ENCODE measurements at regions not wholly inside any gene's neighbourhood (a gene's known extent, or its start where the extent isn't known, plus 50 kb on each side); places are given as distances from the start of the nearest gene placed in this dataset.

- H3K27ac ChIP-seq (ENCODE audit: extremely low read depth, low read depth, low read length): no peak overlapping the region
- no peak overlapping the region for H3K9ac ChIP-seq (ENCODE audit: insufficient read depth in 1 of 2, low read depth in 2 of 2, low read length in 2 of 2)
- H2AFZ ChIP-seq (ENCODE audit: low read depth, low read length): no peak overlapping the region
- no peak for FAIRE-seq
- no peaks in the 10 kb centered on the region for H3K4me1 ChIP-seq (replicated peaks in 1 of 2; ENCODE audit: control insufficient read depth in 2 of 2, insufficient read depth in 2 of 2, low read length in 2 of 2)
- POLR2A ChIA-PET: no interaction called here
- H3K4me3 ChIP-seq: no peak overlapping the region
- in situ Hi-C loops (cut with MboI): no loop called here
- H4K20me1 ChIP-seq (replicated peaks; ENCODE audit: control insufficient read depth, insufficient read depth, low read length): no peaks in the 10 kb centered on the region
- 0% methylated on average over 3 of the region's 3 CpGs for WGBS (ENCODE audit: insufficient coverage, low coverage, missing lambda C conversion rate)
- H3K4me2 ChIP-seq (ENCODE audit: insufficient read depth, low read length): no peak overlapping the region
- no peaks in the 10 kb centered on the region for H3K27me3 ChIP-seq (ENCODE audit: control insufficient read depth in 2 of 2, insufficient read depth in 2 of 2, low read length in 2 of 2)
- CTCF ChIA-PET (ENCODE audit: low intra/inter-chr PET ratio): no interaction called here
- BruUV-seq (replicated peaks): no TSS peak
- DNase-seq (ENCODE audit: extremely low read depth in 1 of 4, low spot score in 3 of 4): no peak
- no peak for TF ChIP-seq PHF20 (IDR thresholded peaks at IDR 0.05; ENCODE audit: partially characterized antibody)
- ATAC-seq: no peak
- intact Hi-C loops (cut with micrococcal nuclease): no loop called here
- H3K79me2 ChIP-seq (ENCODE audit: control insufficient read depth, insufficient read depth, low read length): no peaks in the 10 kb centered on the region
- no peaks in the 10 kb centered on the region for H3K9me1 ChIP-seq (ENCODE audit: control insufficient read depth, insufficient read depth, low read length)
- no peaks in the 10 kb centered on the region for H3K9me3 ChIP-seq (replicated peaks; ENCODE audit: control insufficient read depth, insufficient read depth, low read depth, low read length)
- H3K36me3 ChIP-seq (ENCODE audit: control insufficient read depth, insufficient read depth, low read length): no peaks in the 10 kb centered on the region
Measured at GRCh38 chr18:60895181-60895580, 438.0 kb upstream of the CDH20 start.

GRCh38 chr18:60898111-60898510, 435.1 kb upstream of the CDH20 start:
- Histone ChIP-seq H3K4me1 (replicated peaks in 1 of 2; ENCODE audit: control insufficient read depth in 2 of 2, insufficient read depth in 2 of 2, low read length in 2 of 2) (no peaks in the 10 kb centered on the region), H3K36me3 (ENCODE audit: control insufficient read depth, insufficient read depth, low read length) (no peaks in the 10 kb centered on the region), H3K4me2 (ENCODE audit: insufficient read depth, low read length) (no peak overlapping the region), H3K9ac (ENCODE audit: insufficient read depth in 1 of 2, low read depth in 2 of 2, low read length in 2 of 2) (no peak overlapping the region), H3K27me3 (ENCODE audit: control insufficient read depth in 2 of 2, insufficient read depth in 2 of 2, low read length in 2 of 2) (no peaks in the 10 kb centered on the region), H2AFZ (ENCODE audit: low read depth, low read length) (no peak overlapping the region), H3K27ac (ENCODE audit: extremely low read depth, low read depth, low read length) (no peak overlapping the region), H3K4me3 (no peak overlapping the region), H3K79me2 (ENCODE audit: control insufficient read depth, insufficient read depth, low read length) (no peaks in the 10 kb centered on the region), H3K9me3 (replicated peaks; ENCODE audit: control insufficient read depth, insufficient read depth, low read depth, low read length) (no peaks in the 10 kb centered on the region), H3K9me1 (ENCODE audit: control insufficient read depth, insufficient read depth, low read length) (no peaks in the 10 kb centered on the region), H4K20me1 (replicated peaks; ENCODE audit: control insufficient read depth, insufficient read depth, low read length) (no peaks in the 10 kb centered on the region)
- TF ChIP-seq ZNF274 (IDR thresholded peaks at IDR 0.05; ENCODE audit: borderline replicate concordance, low read depth, low read length) (no peak), HOXB6 (CRISPR knock-in tag; IDR thresholded peaks at IDR 0.05; ENCODE audit: borderline replicate concordance) (no peak), SREBF1 (IDR thresholded peaks at IDR 0.05; ENCODE audit: borderline replicate concordance, low read depth, low read length) (no peak), ZNF133 (CRISPR knock-in tag; IDR thresholded peaks at IDR 0.05) (no peak), HDGF (IDR thresholded peaks at IDR 0.05) (no peak), ZEB2 (IDR thresholded peaks at IDR 0.05) (no peak), SAP30 (IDR thresholded peaks at IDR 0.05; ENCODE audit: borderline replicate concordance, insufficient read depth, low read depth, low read length, poor library complexity, severe bottlenecking) (no peak), CREM (IDR thresholded peaks at IDR 0.05; ENCODE audit: low read depth) (no peak), ZFP1 (CRISPR knock-in tag; IDR thresholded peaks at IDR 0.05) (no peak), ZNF384 (IDR thresholded peaks at IDR 0.05; ENCODE audit: low read depth, low read length) (no peak)
- WGBS (ENCODE audit: insufficient coverage, low coverage, missing lambda C conversion rate): 7% methylated on average over 4 of the region's 4 CpGs
- no peak for ATAC-seq
- in situ Hi-C loops (cut with MboI) (no loop called here), intact Hi-C loops (cut with micrococcal nuclease) (no loop called here)
- FAIRE-seq: no peak
- ChIA-PET POLR2A (no interaction called here), CTCF (ENCODE audit: low intra/inter-chr PET ratio) (no interaction called here)
- DNase-seq (ENCODE audit: extremely low read depth in 1 of 4, low spot score in 3 of 4): no peak
- no TSS peak for BruUV-seq (replicated peaks)
